CD4-positive, alpha-beta T cell treated with Interleukin-15 for 1 hour (primary cell): ENCODE measurements at regions not wholly inside any gene's neighbourhood (a gene's known extent, or its start where the extent isn't known, plus 50 kb on each side); places are given as distances from the start of the nearest gene placed in this dataset.

Experiments used
- DNase-seq: peaks from one replicate; pipeline ENCODE4 v3.0.0-alpha.2; 2020

DNA sequence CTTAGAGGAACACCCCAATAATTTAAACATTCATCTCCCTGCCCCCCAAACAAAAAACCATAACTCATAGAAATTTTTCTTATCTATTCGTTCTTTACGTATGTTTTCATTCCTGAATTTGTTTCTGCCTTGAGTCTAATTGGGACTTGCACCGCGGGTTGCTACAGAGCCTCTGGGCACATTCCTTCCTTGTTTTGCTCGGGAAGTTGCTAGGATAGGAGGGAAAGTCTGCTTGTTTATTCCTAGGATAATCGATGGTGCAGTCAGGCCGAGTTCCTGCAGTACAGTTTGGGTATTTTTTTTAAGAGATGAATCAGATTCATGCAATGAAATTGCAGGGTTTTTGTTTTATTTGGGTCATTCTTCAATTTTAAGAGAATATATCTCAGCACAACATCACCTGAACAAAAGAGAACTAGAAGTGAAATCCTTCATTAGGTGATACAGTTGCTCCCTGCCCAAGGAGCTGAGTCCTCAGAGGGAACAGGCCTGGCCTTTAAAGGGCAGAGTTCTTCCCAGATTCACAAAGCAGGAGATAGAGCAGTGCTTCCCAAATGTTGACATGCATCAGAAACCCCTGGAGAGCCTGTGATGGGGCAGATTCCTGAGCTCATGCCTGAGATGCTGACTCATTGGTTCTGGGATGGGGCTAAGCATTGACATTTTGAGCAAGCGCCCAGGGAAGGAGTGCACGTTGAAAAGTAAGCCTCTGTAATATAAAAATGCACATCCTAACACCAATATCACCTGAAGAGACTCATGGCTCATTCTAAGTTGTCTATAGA lies 114.9 kb upstream of the FAM9B start:
- DNase-seq, result no peak

DNA sequence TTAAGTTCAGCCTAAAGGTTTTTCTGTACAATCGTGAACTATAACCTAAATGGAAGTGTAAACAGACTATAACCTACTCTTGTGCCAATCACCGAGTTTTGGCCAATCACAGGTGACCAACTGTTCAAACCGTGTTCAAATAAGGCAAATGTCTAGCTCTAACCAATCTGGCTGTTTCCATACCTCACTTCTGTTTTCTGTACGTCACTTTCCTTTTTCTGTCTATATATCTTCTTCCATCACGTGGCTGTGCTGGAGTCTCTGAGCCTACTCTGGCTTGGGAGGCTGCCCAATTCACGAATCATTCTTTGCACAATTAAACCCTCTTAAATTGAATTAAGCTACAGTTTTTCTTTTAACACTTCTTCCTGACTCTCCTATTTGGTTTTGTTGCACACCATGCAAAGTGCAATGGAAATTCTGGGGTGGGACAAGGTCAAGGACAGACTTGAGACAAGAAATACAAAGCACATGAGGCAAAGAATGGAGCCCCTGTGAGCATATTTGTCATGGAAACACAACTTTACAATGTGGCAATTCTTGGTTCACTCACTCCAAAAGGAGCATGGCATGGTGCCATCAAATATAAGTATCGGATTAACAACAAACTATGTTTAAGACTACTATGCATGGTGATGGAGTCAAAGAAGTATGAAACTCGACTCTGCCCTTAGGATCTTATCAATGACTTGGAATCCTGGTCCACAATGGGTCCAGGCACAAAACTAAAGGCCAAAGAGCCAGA lies 115.7 kb upstream of the FAM9B start:
- DNase-seq, result no peak

DNA sequence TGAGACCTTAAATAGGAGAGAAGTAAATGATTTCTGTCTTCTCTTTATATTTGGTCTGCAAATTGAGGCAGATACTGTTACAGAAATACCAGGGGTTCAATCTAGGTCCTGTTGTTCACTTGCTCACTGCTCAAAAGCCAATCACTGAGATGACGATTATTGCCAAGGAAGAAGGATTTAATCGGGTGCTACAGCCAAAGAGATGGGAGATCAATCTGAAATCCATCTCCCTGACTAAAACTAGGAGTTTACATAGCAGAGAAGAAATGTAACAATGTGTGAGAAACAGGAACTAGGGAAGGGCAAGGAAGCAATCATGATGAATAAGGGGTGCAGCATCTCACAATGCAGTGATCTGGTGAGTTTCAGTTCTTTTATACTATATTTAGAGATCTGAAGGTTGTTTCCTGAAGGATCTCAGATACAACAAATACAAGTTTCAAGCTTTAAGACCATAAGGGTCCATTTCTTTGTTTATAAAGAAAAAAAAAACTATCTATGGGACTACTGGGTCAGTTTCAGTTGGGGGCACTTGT lies 117.9 kb upstream of the FAM9B start:
- DNase-seq, result no peak

DNA sequence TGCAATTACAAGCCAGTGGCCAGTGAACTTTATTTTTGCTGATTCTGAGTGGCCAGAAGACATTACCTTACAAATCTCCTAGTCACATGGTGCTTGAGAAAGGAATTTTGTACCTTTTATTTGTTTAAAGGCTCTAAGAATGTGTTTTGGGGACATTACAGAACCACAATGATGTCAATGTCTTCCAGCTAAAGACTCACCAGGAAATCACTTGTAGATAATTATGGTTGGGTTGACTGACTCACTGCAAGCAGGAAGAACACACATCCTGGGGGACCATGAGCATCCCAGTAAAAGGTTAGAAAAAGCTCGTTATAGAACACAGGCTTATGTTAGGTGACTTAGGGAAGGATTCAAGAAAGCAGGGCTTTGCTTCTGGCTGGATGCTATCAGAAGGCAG lies 119.4 kb upstream of the FAM9B start:
- no peak for DNase-seq

DNA sequence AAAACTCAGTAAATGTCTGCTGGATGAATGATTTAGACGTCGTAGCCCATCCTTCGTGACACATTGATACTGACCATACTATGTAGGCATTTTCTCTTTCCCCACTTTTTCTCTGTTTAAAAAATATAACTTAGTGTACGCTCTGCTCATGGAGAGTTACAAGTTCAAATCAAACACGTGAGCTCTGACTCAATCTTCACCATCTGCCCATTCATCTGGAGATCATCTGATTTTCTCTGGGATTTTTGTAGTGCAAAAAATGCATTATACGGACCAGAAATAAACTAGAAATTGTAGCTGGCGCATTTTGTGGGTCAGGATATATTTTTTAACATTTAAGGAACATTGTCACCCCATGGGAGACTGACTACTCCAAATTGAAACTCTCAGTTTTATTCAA lies 124.7 kb upstream of the FAM9B start:
- DNase-seq, result no peak

DNA sequence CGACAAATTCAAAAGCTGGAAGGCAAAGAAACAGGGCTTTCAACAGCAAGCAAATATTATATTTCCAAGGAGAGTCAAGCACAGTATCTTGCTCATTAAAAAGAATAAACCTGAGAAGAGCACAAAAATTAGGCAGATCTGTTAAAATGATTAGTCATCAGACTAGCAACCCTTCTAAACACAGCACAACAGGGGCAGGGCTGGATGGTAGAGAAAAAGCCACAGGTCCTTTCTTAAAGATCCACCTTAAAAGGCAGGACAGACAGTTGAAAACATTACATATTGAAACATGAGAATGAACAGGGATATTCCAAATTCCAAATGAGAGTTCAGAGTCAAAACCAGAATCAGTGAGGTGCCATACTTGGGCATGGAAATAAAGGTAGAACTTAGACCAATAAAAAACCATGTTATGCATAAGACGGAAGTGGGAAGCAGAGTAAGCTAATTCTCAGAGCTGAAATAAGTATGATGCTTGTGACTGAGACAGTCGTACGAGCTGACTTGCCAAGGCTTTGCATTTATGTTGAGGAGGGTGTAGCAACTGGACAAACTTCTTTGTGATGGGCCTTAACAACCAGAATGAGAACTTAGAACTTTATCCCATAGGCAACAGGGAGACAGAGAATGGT lies 126.9 kb upstream of the FAM9B start:
- no peak for DNase-seq

DNA sequence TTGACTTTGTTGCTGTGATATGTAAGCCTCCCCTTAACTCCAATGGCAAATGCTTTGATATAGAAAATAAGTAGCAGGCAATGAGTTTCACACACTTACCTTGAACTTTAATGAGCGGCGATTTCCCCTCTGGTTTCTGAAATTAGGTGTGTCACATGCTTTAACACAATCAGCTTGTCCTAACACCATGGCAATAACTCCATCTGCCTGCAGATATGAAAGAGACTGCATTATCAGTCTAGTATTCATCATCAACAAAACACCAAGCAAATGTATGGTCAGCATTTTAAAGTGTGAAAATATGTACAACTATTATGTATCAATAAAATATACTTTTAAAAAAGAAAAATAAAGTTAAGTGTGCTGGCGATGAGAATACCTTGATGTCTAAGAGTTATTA lies 128.8 kb upstream of the FAM9B start:
- no peak for DNase-seq

DNA sequence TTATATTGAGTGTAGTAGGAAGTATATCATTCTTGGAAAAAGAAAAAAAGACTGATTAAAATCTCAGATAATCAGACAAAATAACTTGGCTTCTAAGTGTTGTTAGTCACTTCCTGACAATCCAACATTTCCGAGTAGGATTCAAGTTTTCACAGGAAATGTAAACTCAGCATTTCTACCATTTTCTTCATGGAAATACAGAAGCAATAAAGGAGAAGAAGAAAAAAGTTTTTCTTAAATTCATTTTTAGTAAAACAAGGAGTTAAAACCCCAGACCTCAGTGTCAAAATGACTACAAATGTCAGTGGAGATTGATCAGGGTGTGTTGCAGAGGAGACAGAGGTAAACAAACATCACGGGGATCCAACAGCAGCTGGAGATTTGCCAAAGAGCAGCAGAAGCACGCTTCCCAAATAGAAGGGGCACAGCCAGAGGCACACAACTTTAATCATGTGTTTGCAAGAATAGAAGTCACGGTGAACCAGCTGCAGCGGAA lies 129.3 kb upstream of the FAM9B start:
- no peak for DNase-seq

DNA sequence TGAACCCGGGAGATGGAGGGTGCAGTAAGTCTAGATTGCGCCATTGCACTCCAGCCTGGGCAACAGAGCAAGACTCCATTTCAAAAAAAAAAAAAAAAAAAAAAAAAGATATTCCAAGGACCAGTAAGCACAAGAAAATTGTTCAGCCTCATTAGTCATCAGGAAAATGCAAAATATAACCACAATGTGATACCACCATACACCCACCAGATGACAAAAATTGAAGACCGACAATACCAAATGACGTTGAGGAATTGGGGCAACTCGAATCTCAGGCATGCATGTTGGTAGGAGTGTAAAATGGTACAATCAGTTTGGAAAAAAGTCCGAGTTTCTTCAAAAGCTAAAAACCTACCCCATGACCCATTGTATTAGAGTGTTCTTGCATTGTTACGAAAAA lies 130.2 kb upstream of the FAM9B start:
- no peak for DNase-seq

DNA sequence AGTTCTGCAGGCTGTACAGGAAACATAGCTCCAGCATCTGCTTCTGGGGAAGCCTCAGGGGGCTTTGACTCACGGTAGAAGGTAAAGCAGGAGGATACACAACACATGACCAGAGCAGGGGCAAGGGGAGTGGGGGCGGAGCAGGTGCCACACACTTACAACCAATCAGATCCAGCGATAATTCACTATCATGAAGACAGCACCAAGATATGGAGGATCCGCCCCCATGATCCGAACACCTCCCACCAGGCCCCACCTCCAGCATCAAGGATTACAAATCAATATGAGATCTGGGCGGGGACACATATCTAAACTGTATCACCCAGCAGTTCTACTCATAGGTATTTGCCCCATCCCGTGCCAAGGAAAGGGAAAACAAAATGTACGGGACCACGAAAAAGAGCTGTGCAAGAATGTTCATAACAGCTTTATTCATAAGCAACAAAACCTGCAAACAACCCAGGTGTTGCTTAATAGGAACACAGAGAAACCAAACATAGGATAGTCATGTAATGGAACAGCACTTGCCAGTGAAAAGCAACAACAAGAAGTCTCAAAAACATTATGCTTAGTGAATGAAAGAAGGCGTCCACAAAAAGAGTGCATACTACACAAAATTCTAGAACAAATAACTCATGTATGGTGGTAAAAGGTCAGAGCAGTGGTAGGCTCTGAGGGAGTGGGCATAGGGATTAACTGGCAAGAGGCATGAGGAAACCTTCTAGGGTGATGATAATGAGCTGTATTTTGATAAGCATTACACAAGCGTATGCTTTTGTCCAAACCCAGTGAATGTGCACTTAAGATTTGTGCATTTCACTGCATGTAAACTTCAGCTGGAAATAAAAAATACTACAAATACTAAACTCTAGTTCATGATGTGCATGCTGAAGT lies 130.9 kb upstream of the FAM9B start:
- no peak for DNase-seq

DNA sequence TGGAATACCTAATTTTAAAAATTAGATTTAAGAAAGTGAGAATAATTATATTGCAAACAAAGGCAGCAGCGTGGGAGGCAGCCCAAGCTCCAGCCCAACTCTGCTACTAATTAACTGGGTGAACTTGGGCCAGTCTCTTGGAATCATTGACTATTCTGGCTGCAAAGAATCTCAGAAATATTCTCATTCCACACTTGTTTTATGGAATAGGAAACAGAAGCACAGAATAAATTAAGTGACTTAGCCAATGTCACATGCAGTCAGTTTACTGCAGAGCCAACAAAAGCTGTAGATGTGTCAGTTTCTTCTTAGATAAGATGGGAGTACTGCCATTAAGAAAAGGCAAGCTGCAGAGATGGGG lies 132.6 kb upstream of the FAM9B start:
- no peak for DNase-seq

DNA sequence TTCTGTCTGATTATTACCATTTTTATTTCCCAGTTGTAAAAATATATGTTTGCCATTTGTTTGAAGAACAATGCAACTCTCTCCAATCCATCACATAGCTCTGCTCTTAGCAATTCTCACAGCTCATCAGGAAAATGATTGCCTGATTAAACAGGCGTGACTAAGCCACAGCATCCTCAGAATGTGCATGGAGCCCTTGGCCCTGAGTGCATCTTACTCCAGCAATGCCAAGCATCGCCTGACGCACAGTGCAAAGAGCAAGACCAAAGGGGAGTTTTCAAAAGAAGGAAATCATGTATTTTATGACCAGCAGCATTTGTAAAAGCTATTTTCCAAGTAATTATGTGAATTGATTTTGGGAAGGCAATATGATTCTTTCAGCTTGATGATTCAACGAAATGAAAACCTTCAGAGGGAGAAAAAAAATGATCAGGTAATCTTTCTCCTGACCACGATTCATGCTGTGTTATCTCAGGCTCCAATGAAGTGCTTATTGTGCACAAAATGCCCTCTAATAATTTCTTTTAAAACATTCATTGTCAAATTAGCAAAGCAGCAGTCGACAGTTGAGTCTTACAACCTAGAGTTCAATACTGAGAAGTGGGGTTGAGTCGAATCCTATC lies 138.0 kb upstream of the FAM9B start:
- DNase-seq, result no peak

DNA sequence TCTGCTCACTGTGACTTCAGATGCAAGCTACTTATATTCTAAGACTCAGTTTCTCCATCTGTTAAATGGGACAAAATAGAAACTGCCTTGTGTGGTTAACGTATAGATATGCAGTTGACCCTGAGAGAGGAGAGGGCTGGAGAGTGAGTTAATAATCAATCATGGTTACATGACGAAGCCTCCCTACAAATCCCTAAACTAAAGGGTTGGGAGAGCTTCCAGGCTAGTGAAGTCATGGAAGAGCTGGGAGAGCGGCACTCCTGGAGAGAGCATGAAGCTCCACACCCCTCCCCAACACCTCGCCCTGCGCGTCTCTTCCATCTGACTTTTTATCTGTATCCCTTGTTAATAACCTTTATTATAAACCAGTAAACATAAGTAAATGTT lies 138.5 kb upstream of the FAM9B start:
- DNase-seq, result no peak

DNA sequence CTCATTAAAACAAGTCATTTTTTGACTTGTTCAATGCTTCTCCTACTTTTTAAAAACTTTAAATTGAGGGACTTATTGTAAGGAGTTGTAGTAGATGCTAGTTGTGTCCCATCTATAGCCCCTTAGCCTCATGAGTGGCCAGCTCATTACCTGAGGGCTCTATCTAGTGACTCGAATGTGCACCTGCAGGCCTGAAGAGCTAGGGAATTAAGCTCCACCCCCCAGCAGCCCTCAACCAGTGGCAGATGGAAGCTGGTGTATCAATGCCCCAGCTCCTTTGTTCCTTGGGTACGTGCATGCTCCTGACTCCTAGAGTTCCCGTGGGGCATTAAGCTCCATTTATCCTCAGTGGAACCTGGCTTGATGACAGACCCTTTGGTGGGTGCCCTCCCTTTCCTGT lies 146.7 kb upstream of the FAM9B start:
- no peak for DNase-seq

DNA sequence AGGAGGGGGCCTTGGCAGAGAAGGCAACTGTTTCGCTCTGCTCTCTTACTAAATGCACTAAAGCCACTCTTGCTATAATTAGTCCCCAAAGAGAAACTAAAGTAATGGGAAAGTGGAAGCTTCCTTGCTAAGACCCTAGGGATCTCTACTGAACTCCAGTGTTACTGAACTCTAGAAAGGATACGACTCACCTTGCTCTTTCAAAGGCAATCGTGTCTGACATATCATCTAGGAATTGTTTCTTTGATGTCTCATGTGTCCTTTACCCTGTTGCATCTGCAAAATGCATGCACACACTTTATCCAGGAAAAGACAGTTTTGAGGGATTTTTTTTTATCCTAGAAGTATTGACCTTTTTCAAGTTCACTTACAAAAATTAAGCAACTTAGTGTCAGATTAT lies 148.1 kb upstream of the FAM9B start:
- no peak for DNase-seq

DNA sequence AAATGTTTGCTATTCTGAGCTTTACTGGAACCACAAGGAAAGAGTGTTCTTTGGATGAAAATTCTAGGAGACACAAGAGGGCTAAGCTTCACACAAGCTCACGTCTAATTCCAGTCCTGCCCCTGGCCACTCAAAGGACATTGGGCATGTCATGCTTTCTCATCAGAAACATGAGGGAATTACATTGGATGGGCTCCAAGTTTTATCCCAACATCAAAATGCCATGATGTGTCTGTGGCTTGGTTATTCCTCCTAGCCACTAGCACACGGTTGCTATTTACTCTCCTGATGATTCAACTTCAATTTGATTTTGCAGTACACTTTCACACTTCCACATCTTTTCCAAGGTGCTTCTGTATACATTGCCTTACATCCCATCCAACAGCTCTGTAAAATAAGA lies 149.6 kb upstream of the FAM9B start:
- no peak for DNase-seq

DNA sequence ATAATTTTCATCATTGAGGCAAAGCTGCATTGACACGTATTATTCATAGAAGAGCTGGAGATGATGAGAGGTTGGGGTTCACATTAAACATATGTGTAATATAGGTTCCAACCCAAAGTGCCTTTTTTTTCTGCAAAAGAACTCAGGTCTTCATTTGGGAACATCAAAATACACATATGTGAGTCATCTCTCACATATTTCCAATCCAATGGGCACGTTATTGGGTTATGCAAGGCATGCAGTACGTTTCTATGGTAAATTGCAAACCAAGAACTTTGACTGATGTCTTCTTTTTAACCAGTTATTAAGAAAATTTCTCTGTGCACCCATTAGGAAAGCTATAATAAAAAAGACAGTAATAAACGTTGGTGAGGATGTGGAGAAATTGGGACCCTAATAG lies 150.3 kb upstream of the FAM9B start:
- DNase-seq, result no peak

DNA sequence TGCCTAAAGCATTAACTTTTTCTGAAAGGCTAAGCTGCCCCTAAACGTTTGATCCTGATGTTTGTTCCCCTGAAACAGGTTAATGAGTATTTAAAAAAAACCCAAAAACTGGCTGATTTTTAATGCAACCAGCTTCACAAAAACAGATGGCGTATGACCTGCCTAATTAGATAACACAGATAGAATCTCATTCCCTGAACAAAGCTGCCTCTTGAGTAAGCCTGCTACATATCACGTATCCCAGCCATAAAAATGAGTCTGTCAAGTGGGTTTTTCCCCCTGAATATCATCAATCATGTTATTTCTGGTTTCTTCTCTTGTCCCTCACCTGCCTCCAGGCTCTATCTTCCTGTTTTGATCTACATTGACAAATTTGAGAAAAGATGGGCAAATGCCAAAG lies 154.2 kb upstream of the FAM9B start:
- DNase-seq, result no peak

DNA sequence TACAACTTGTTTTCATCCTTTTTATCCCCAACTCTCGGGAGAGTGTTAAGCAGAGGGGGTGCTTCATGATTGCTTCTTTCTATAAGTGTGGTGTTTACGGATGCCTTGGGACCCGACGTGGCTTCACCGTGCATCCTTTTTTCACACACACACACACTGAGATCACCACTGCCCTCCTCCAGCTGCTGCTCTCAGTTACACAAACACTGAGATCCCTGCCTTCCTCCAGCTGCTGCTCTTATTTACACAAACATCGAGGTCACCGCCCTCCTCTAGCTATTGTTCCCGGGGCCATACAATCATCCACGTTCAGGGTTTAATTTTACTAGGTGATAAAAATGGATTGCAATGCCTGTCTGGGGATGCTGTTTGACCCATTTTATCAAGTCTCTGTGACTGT lies 155.4 kb upstream of the FAM9B start:
- DNase-seq, result no peak

DNA sequence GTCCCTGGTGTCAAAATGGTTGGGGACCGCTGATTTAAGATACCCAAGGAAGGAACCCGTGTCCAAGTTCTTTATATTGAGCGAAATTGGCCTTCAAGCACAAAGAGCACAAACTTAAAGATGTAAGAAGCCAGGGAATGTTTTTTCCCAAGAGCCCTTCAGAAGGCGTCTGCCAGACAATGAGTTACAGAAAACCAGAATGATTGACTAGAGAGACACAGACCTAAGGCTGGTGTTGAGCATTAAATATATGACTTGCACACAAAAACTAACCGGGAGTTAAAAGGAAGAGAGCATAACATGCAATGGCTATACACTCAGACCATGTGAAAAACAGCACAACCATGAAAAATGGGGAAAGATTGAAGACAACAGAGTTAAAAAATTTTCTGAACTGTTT lies 157.5 kb upstream of the FAM9B start:
- DNase-seq, result no peak

DNA sequence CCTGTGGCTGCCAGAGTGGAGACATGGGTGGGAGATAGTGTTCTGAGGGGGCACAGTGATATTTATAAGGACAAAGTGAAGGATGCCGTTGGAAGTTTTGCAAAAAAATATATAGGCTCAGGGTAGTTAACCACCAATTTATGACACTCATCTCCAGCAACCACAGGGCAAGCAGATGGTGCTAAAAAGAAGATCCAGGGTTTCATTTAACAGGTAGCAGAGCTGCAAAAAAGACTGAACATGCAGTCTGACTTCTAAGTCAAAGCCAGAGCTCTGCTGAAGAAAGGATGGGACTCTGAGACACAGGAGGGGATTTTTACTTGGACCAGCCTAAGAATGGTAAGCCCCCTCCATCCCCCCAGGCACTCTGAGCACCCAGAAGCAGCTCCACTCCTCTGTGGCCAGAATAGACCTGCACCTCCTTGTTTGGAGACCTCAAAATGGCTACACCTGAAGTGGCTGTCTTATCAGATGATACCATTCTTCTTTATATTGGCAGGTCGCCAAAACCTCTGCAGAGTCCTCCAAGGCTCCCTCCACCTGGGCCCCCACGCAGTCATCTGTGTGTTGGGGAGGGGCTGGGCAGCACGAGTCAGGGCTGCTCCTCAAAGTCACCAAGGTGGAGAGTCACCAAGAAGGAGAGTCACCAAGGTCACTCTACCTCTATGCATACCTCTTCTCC lies 161.4 kb upstream of the FAM9B start:
- no peak for DNase-seq
